GM10248 (cell line): ENCODE measurements at regions not wholly inside any gene's neighbourhood (a gene's known extent, or its start where the extent isn't known, plus 50 kb on each side); places are given as distances from the start of the nearest gene placed in this dataset.

ENCODE experiments used
- CTCF ChIA-PET: fragments of 300-600 bp; sonication (Branson Sonifier 250); formaldehyde crosslinking; extraction: SDS; loops from one replicate; lab custom pipeline; 2021; ENCODE audit warnings: antibody characterized with exemption; lab: Yijun Ruan, JAX
- POLR2A ChIA-PET: fragments of 350-650 bp; sonication (Branson Sonifier 250); formaldehyde crosslinking; extraction: SDS; loops from one replicate; lab custom pipeline; 2020; ENCODE audit warnings: antibody characterized with exemption; lab: Yijun Ruan, JAX
- DNase-seq: peaks from one replicate; pipeline ENCODE4 v3.0.0; 2012; ENCODE audit errors: extremely low spot score
- CTCF ChIP-seq: IDR thresholded peaks from 2 replicates; pipeline ENCODE4 v1.5.1; 2012; ENCODE audit warnings: mild to moderate bottlenecking, low read depth; ENCODE audit errors: extremely low read depth, missing control alignments, control extremely low read depth

- POLR2A ChIA-PET = no interaction called here
Measured at GRCh38 chr22:49721211-49721763, 106.4 kb downstream of the BRD1 start.

GRCh38 chr22:49720279-49720959 lies 107.3 kb downstream of the BRD1 start:
- CTCF ChIA-PET = no interaction called here
- no peak for TF ChIP-seq CTCF

More at GRCh38 chr22:49721211-49721763, 106.4 kb downstream of the BRD1 start:
- no peak for TF ChIP-seq CTCF
- CTCF ChIA-PET = interaction anchor here (1.3 kb wide), 1 partner anchor 15 kb away, joined by 3 read pairs; no protein-coding TSS in a partner anchor
- no peak for DNase-seq

GRCh38 chr22:49719046-49719445 lies 108.6 kb downstream of the BRD1 start:
- ChIA-PET POLR2A (no interaction called here), CTCF (interaction anchor here (1.5 kb wide), 1 partner anchor 9 kb away, joined by 3 read pairs; no protein-coding TSS in a partner anchor)
- no peak for DNase-seq
- no peak for TF ChIP-seq CTCF

More at GRCh38 chr22:49720279-49720959, 107.3 kb downstream of the BRD1 start:
- POLR2A ChIA-PET = no interaction called here
- DNase-seq = no peak

- ChIA-PET CTCF (interaction anchor here (1.5 kb wide), 1 partner anchor 10 kb away, joined by 3 read pairs; no protein-coding TSS in a partner anchor), POLR2A (no interaction called here)
- no peak for DNase-seq
- no peak for TF ChIP-seq CTCF
Measured at GRCh38 chr22:49718396-49718795, 109.3 kb downstream of the BRD1 start.

GRCh38 chr22:49717322-49717919 lies 110.3 kb downstream of the BRD1 start:
- ChIA-PET POLR2A (no interaction called here), CTCF (no interaction called here)
- DNase-seq = no peak
- no peak for TF ChIP-seq CTCF

GRCh38 chr22:49716441-49716840 lies 111.2 kb downstream of the BRD1 start:
- no peak for TF ChIP-seq CTCF
- no peak for DNase-seq
- ChIA-PET POLR2A (no interaction called here), CTCF (no interaction called here)
